Body of pancreas (tissue), 4 donors: ENCODE measurements at regions not wholly inside any gene's neighbourhood (a gene's known extent, or its start where the extent isn't known, plus 50 kb on each side); places are given as distances from the start of the nearest gene placed in this dataset.

Experiments
- POLR2A ChIP-seq, 3 donors: fragments of 450-650 bp; IDR thresholded peaks; one replicate each; pipeline ENCODE4 v1.6.1; 2016; ENCODE audit warnings: antibody characterized with exemption in 3 of 3, mild to moderate bottlenecking in 2 of 3
- TF ChIP-seq, protein P1 (sequence below), 7 experiments: fragments of 450-650 bp in 4 of 7; fragments of 200-600 bp in 3 of 7; sonication (generic) in 3 of 7; IDR thresholded peaks; one replicate each; pipeline ENCODE4 v1.5.1; 2016 to 2019; ENCODE audit warnings: antibody characterized with exemption in 7 of 7

DNA sequence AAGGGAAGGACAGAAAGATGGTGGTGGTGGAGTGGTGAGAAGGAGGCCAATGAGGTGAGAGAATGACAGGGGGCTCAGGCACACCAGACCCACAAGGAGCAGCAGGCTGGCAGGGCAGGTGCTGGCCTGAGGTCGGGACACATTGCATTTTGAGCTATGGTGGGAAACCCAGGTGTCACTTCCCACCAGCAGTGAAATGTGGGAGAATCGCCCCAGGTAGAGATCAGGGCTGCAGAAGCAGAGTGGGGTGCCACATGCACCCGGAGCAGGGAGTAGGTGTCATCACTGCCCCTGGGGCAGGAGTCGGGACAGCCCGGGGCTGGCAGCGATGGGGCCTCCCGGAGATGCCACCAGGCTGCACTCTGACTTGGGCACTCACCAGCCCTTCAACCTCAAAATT is 315.8 kb downstream of the BCL11B start:
- TF ChIP-seq, protein P1, sequence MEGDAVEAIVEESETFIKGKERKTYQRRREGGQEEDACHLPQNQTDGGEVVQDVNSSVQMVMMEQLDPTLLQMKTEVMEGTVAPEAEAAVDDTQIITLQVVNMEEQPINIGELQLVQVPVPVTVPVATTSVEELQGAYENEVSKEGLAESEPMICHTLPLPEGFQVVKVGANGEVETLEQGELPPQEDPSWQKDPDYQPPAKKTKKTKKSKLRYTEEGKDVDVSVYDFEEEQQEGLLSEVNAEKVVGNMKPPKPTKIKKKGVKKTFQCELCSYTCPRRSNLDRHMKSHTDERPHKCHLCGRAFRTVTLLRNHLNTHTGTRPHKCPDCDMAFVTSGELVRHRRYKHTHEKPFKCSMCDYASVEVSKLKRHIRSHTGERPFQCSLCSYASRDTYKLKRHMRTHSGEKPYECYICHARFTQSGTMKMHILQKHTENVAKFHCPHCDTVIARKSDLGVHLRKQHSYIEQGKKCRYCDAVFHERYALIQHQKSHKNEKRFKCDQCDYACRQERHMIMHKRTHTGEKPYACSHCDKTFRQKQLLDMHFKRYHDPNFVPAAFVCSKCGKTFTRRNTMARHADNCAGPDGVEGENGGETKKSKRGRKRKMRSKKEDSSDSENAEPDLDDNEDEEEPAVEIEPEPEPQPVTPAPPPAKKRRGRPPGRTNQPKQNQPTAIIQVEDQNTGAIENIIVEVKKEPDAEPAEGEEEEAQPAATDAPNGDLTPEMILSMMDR (IDR thresholded peaks at IDR 0.05): no peak
- no peak for TF ChIP-seq POLR2A (IDR thresholded peaks at IDR 0.05)
